GM04504 (cell line): ENCODE measurements at regions not wholly inside any gene's neighbourhood (a gene's known extent, or its start where the extent isn't known, plus 50 kb on each side); places are given as distances from the start of the nearest gene placed in this dataset.

Experiments used
- DNase-seq: peaks from one replicate; pipeline ENCODE4 v3.0.0-alpha.2; 2012; ENCODE audit warnings: low read depth

- no peak for DNase-seq
These were observed 61.6 kb upstream of the SPAG17 start for GRCh38 chr1:118246646-118247045.

DNA sequence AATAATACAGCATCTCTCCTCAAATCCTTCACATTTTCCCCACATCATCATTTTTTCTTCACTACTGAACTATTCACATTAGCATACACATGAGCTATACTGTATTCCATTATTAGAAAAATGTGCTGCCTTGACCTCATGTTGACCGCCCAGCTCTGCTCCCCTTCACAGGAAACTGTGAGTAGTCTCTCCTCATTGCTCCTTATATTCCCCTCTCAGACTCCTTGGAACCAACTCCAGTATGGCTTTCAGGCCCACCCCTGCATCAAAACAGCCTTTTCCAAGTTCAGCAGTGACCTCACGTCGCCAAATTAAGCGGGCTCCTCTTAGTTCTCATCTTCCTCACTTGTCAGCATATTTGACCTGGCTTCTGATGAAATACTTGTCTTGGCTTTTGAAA, 59.2 kb upstream of the SPAG17 start:
- DNase-seq = no peak

DNA sequence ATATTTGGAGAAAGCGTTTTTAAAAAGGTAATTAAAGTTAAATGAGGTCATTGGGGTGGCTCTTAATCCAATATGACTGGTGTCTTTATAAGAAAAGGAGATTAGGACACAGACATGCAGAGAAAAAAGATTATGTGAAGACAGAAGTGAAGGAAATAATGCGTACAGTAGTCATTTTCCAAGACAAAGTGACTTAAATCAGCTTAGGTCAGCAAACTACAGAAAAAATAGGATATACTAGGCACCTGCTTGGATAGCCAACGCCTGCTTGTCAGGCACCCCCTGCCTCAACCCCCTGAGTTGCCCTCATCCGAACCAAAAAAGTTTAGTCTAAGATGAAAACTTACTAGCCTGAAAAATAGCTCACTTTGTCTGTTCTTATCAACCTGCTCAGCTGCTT, 58.2 kb upstream of the SPAG17 start:
- no peak for DNase-seq
